ENCODE measurements at regions not wholly inside any gene's neighbourhood (a gene's known extent, or its start where the extent isn't known, plus 50 kb on each side); places are given as distances from the start of the nearest gene placed in this dataset.

DNA sequence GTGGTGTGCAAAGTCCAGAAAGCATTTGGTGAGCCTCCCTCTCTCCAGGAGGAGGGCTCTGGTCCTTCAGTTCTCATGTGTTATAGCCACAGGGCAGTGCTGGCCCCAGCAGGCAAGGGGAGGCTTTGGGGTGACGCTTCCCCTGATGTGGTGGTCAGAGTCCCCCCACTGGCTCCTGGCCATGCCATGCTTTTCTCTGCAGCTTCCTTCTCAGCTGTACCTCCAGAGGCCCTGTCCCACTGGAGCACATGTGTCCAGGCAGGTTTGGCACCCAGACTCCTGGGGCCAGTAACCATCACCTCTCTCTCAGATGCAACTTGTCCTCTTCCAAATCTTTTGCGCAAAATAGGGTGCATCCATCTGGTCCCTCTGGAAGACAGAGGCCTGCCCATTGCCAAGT lies 233.0 kb upstream of the ZNF32 start:
- TF ChIP-seq, protein P1, sequence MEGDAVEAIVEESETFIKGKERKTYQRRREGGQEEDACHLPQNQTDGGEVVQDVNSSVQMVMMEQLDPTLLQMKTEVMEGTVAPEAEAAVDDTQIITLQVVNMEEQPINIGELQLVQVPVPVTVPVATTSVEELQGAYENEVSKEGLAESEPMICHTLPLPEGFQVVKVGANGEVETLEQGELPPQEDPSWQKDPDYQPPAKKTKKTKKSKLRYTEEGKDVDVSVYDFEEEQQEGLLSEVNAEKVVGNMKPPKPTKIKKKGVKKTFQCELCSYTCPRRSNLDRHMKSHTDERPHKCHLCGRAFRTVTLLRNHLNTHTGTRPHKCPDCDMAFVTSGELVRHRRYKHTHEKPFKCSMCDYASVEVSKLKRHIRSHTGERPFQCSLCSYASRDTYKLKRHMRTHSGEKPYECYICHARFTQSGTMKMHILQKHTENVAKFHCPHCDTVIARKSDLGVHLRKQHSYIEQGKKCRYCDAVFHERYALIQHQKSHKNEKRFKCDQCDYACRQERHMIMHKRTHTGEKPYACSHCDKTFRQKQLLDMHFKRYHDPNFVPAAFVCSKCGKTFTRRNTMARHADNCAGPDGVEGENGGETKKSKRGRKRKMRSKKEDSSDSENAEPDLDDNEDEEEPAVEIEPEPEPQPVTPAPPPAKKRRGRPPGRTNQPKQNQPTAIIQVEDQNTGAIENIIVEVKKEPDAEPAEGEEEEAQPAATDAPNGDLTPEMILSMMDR (conservative IDR thresholded peaks at IDR 0.05; ENCODE audit: low read depth, low read length), result no peak
- no peak for DNase-seq (ENCODE audit: low read depth)
- no peak overlapping the region for H3K4me3 ChIP-seq (ENCODE audit: low read depth, low read length)

GRCh38 chr10:43880160-43880559 lies 231.5 kb upstream of the ZNF32 start:
- DNase-seq (ENCODE audit: low read depth), result no peak
- H3K4me3 ChIP-seq (ENCODE audit: low read depth, low read length), result no peak overlapping the region
- TF ChIP-seq, protein P1 (conservative IDR thresholded peaks at IDR 0.05; ENCODE audit: low read depth, low read length), result no peak

DNA sequence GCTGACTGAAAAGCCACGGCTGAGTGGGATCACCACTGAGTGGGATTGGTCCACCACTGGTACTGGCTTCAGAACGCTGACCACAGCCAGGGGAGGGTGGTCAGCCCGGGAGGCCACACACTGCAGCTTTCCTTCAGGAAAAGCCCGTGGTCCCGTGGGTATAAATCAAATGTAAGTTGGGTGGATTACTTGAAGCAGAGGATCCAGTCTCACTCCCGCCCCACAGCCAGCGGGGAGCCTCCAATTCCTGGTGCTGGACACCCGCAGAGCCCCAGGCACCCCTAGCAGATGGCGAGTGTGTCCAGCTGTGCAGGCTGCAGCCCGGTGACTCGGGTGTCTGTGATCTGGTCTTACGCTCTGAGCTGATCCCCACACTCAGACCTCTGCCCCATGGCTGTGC lies 231.1 kb upstream of the ZNF32 start:
- no peak for DNase-seq (ENCODE audit: low read depth)
- TF ChIP-seq, protein P1 (conservative IDR thresholded peaks at IDR 0.05; ENCODE audit: low read depth, low read length), result no peak
- no peak overlapping the region for H3K4me3 ChIP-seq (ENCODE audit: low read depth, low read length)

DNA sequence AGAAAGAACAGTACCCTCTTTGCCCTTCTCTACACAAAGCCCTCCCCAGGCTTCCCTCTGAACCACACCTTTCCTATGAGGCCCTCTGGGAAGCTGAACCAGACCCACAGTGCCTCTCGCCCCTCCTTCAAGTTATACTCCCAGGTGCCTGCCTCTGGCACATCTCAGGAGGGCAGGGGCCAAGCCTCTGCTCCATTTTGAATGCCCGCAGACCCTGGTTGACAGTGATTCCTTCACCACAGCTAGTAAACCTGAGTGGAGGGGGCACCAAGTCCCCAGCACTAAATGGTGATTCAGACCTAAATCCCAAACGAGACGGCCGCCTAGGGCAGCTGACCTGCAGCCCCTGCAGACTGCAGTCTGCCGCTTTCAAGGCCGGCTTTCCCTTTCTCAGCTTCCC lies 230.5 kb upstream of the ZNF32 start:
- DNase-seq (ENCODE audit: low read depth), result no peak
- no peak overlapping the region for H3K4me3 ChIP-seq (ENCODE audit: low read depth, low read length)
- TF ChIP-seq, protein P1 (conservative IDR thresholded peaks at IDR 0.05; ENCODE audit: low read depth, low read length), result no peak

GRCh38 chr10:43878386-43878785 lies 229.7 kb upstream of the ZNF32 start:
- no peak for DNase-seq (ENCODE audit: low read depth)
- TF ChIP-seq, protein P1 (conservative IDR thresholded peaks at IDR 0.05; ENCODE audit: low read depth, low read length), result no peak
- H3K4me3 ChIP-seq (ENCODE audit: low read depth, low read length), result no peak overlapping the region

GRCh38 chr10:43876976-43877375 lies 228.3 kb upstream of the ZNF32 start:
- TF ChIP-seq, protein P1 (conservative IDR thresholded peaks at IDR 0.05; ENCODE audit: low read depth, low read length), result no peak
- no peak overlapping the region for H3K4me3 ChIP-seq (ENCODE audit: low read depth, low read length)
- no peak for DNase-seq (ENCODE audit: low read depth)

DNA sequence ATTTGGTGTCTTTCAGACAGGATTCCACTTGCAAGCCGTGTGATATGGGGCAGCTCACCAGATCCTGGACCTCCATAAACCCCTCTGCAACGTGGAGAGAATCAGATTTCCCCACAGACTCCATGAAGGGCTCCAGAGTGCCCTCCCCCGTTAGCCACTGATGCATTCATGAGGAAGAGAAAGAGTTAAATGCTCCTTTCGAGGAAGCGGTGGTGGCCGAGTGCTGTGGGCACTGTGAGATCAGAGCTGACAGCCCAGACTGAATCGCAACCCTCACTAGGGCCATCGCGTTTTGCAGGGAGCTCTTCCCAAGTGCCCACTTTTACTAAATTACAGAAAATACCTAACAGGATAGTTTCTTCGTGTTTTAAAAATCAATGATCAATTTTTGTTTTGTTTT lies 226.3 kb upstream of the ZNF32 start:
- DNase-seq (ENCODE audit: low read depth), result no peak
- TF ChIP-seq, protein P1 (conservative IDR thresholded peaks at IDR 0.05; ENCODE audit: low read depth, low read length), result no peak
- H3K4me3 ChIP-seq (ENCODE audit: low read depth, low read length), result no peak overlapping the region

Measured in choroid plexus epithelial cell (primary cell).